ENCODE measurements at regions not wholly inside any gene's neighbourhood (a gene's known extent, or its start where the extent isn't known, plus 50 kb on each side); places are given as distances from the start of the nearest gene placed in this dataset.

GRCh38 chr20:57849521-57850215, 139.9 kb upstream of the PMEPA1 start:
- H3K27me3 ChIP-seq: no peaks in the 10 kb centered on the region
- DNase-seq: no peak
- intact Hi-C loops (cut with DNase I; ENCODE audit: low total_unique reads): no loop called here
- no peaks in the 10 kb centered on the region for H3K36me3 ChIP-seq
- TF ChIP-seq POLR2A (IDR thresholded peaks at IDR 0.05) (no peak), CTCF (IDR thresholded peaks at IDR 0.05) (no peak)
- H3K4me3 ChIP-seq: no peak overlapping the region
- no peaks in the 10 kb centered on the region for H3K4me1 ChIP-seq
- no peak overlapping the region for H3K27ac ChIP-seq
- H3K9me3 ChIP-seq: no peaks in the 10 kb centered on the region

GRCh38 chr20:57849121-57849520, 139.3 kb upstream of the PMEPA1 start:
- DNase-seq: no peak
- Histone ChIP-seq H3K27me3 (no peaks in the 10 kb centered on the region), H3K4me3 (no peak overlapping the region), H3K9me3 (no peaks in the 10 kb centered on the region), H3K36me3 (no peaks in the 10 kb centered on the region), H3K4me1 (no peaks in the 10 kb centered on the region), H3K27ac (no peak overlapping the region)
- TF ChIP-seq POLR2A (IDR thresholded peaks at IDR 0.05): no peak
- no peak for TF ChIP-seq CTCF (IDR thresholded peaks at IDR 0.05)
- intact Hi-C loops (cut with DNase I; ENCODE audit: low total_unique reads): no loop called here

GRCh38 chr20:57848282-57848681, 138.5 kb upstream of the PMEPA1 start:
- intact Hi-C loops (cut with DNase I; ENCODE audit: low total_unique reads): no loop called here
- Histone ChIP-seq H3K27me3 (no peaks in the 10 kb centered on the region), H3K36me3 (no peaks in the 10 kb centered on the region), H3K27ac (no peak overlapping the region), H3K9me3 (no peaks in the 10 kb centered on the region), H3K4me1 (no peaks in the 10 kb centered on the region), H3K4me3 (no peak overlapping the region)
- DNase-seq: no peak
- TF ChIP-seq CTCF (IDR thresholded peaks at IDR 0.05) (no peak), POLR2A (IDR thresholded peaks at IDR 0.05) (no peak)

GRCh38 chr20:57847104-57847503, 137.3 kb upstream of the PMEPA1 start:
- no peak overlapping the region for H3K27ac ChIP-seq
- intact Hi-C loops (cut with DNase I; ENCODE audit: low total_unique reads): no loop called here

More at GRCh38 chr20:57847104-57847503, 137.3 kb upstream of the PMEPA1 start:
- Histone ChIP-seq H3K4me3 (no peak overlapping the region), H3K27me3 (no peaks in the 10 kb centered on the region), H3K36me3 (no peaks in the 10 kb centered on the region), H3K4me1 (no peaks in the 10 kb centered on the region), H3K9me3 (no peaks in the 10 kb centered on the region)
- DNase-seq: no peak
- no peak for TF ChIP-seq CTCF (IDR thresholded peaks at IDR 0.05)
- TF ChIP-seq POLR2A (IDR thresholded peaks at IDR 0.05): no peak

All from uterus (tissue), 3 donors.